ENCODE measurements at regions not wholly inside any gene's neighbourhood (a gene's known extent, or its start where the extent isn't known, plus 50 kb on each side); places are given as distances from the start of the nearest gene placed in this dataset.
A peak's percentile ranks its signal among the peaks of the same experiment; 100 is the strongest.

DNA sequence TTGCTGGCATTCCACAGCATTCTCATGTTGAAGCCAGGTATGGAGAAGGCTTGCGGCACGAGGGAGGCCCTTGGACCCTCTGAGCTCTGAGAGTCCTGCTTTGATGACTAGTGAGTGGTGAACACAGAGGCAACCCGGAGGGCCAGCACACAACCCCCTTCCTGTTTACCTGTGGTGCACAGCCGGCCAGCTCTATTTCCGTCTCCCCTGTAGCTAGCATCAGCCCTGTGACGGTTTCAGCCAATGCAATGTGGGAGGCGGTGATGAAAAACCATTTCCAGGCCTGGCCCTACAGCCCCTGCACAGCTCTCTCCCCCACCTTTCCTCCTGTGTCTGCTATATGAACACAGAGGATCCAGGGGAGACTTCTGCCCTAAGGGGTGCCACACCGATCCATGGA is 76.8 kb upstream of the KLHL25 start:
- Mint-ChIP-seq H3K4me1 (ENCODE audit: low read depth, unreplicated experiment) (peaks cover 6% of the 10 kb centered on the region), H3K9me3 (ENCODE audit: unreplicated experiment) (peaks cover 2% of the 10 kb centered on the region), H3K27me3 (ENCODE audit: low read depth, unreplicated experiment) (peaks cover 8% of the 10 kb centered on the region), H3K4me3 (ENCODE audit: unreplicated experiment) (no peak overlapping the region), H3K36me3 (ENCODE audit: low read depth, unreplicated experiment) (no peaks in the 10 kb centered on the region), H3K27ac (ENCODE audit: unreplicated experiment) (no peak overlapping the region)
- Histone ChIP-seq H3K4me2 (ENCODE audit: low read length) (no peak overlapping the region), H3K79me2 (ENCODE audit: insufficient read depth, low read length) (no peaks in the 10 kb centered on the region), H3K4me3 (ENCODE audit: insufficient read depth, low read depth, low read length) (no peak overlapping the region), H3K36me3 (ENCODE audit: insufficient read depth, low read length) (no peaks in the 10 kb centered on the region), H4K20me1 (ENCODE audit: insufficient read depth, low read length) (no peaks in the 10 kb centered on the region), H3K27ac (ENCODE audit: low read depth, low read length) (no peak overlapping the region), H3K9me3 (ENCODE audit: insufficient read depth, low read depth, low read length) (no peaks in the 10 kb centered on the region), H3K9ac (ENCODE audit: low read length) (no peak overlapping the region), H3K4me1 (ENCODE audit: insufficient read depth, low read length) (no peaks in the 10 kb centered on the region), H3K27me3 (ENCODE audit: insufficient read depth, low read length) (peaks cover 3% of the 10 kb centered on the region), H2AFZ (ENCODE audit: low read depth, low read length) (no peak overlapping the region)
- TF ChIP-seq EZH2 (IDR thresholded peaks at IDR 0.05; ENCODE audit: insufficient read depth, low read length), result no peak
- no peak for FAIRE-seq
- DNase-seq (ENCODE audit: low read depth), result no peak

DNA sequence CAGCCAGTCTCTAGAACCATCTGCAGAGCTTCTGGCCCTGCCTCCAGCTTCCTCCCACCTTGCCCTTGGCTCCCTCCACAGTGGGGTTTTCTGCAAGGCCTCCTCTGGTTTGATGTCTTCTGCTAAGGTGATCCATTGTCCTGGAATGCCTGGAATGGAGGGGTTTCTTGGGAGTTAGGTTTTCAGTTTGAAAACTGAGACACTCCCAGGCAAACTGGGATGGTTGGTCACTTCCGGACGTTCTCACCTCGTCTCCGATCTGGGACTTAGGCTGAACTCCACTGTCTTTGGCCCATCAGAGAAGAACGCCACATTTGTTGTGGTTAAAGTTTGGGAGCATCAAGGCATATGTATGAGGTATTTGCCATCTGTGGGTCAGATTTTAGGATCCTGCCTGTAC is 77.4 kb upstream of the KLHL25 start:
- H3K27ac ChIP-seq (ENCODE audit: low read depth, low read length), result no peak overlapping the region
- H3K9ac ChIP-seq (ENCODE audit: low read length), result no peak overlapping the region
- H2AFZ ChIP-seq (ENCODE audit: low read depth, low read length), result no peak overlapping the region
- H3K9me3 Mint-ChIP-seq (ENCODE audit: unreplicated experiment), result peaks cover 2% of the 10 kb centered on the region
- H3K4me3 ChIP-seq (ENCODE audit: insufficient read depth, low read depth, low read length), result no peak overlapping the region
- TF ChIP-seq, protein P1, sequence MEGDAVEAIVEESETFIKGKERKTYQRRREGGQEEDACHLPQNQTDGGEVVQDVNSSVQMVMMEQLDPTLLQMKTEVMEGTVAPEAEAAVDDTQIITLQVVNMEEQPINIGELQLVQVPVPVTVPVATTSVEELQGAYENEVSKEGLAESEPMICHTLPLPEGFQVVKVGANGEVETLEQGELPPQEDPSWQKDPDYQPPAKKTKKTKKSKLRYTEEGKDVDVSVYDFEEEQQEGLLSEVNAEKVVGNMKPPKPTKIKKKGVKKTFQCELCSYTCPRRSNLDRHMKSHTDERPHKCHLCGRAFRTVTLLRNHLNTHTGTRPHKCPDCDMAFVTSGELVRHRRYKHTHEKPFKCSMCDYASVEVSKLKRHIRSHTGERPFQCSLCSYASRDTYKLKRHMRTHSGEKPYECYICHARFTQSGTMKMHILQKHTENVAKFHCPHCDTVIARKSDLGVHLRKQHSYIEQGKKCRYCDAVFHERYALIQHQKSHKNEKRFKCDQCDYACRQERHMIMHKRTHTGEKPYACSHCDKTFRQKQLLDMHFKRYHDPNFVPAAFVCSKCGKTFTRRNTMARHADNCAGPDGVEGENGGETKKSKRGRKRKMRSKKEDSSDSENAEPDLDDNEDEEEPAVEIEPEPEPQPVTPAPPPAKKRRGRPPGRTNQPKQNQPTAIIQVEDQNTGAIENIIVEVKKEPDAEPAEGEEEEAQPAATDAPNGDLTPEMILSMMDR (IDR thresholded peaks at IDR 0.05; ENCODE audit: insufficient read depth, low read depth, low read length), result no peak
- TF ChIP-seq EZH2 (IDR thresholded peaks at IDR 0.05; ENCODE audit: insufficient read depth, low read length), result no peak
- H3K4me1 ChIP-seq (ENCODE audit: insufficient read depth, low read length), result no peaks in the 10 kb centered on the region
- no peak overlapping the region for H3K4me2 ChIP-seq (ENCODE audit: low read length)
- no peaks in the 10 kb centered on the region for H3K36me3 Mint-ChIP-seq (ENCODE audit: low read depth, unreplicated experiment)
- H3K27me3 Mint-ChIP-seq (ENCODE audit: low read depth, unreplicated experiment), result peaks cover 8% of the 10 kb centered on the region
- peaks cover 3% of the 10 kb centered on the region for H3K27me3 ChIP-seq (ENCODE audit: insufficient read depth, low read length)
- no peaks in the 10 kb centered on the region for H3K36me3 ChIP-seq (ENCODE audit: insufficient read depth, low read length)
- H3K27ac Mint-ChIP-seq (ENCODE audit: unreplicated experiment), result no peak overlapping the region
- no peaks in the 10 kb centered on the region for H4K20me1 ChIP-seq (ENCODE audit: insufficient read depth, low read length)
- peak; percentile 20 for DNase-seq (ENCODE audit: low read depth)
- H3K4me1 Mint-ChIP-seq (ENCODE audit: low read depth, unreplicated experiment), result peaks cover 6% of the 10 kb centered on the region
- no peaks in the 10 kb centered on the region for H3K79me2 ChIP-seq (ENCODE audit: insufficient read depth, low read length)
- no peaks in the 10 kb centered on the region for H3K9me3 ChIP-seq (ENCODE audit: insufficient read depth, low read depth, low read length)
- no peak for FAIRE-seq
- no peak overlapping the region for H3K4me3 Mint-ChIP-seq (ENCODE audit: unreplicated experiment)

DNA sequence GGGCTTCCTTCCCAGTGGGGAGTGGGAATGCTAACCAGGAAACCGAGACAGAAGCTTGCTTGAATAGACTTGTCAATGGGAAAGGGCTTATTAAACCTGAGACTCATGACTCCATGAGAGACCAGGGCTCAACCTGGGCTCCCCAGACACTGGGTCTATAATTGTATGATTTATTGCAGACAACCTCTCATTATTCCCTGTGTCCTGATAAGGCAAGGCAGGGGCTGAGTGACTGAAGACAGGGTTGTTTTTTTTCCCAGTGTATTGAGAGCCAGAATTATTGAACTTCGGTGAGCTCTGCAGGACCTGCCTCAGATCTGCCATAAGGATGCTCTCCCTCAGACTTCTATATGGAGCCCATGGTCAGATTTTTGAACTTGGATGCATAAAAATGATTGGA is 79.5 kb upstream of the KLHL25 start:
- Histone ChIP-seq H3K9me3 (ENCODE audit: insufficient read depth, low read depth, low read length) (no peaks in the 10 kb centered on the region), H3K27ac (ENCODE audit: low read depth, low read length) (no peak overlapping the region), H2AFZ (ENCODE audit: low read depth, low read length) (no peak overlapping the region), H3K36me3 (ENCODE audit: insufficient read depth, low read length) (no peaks in the 10 kb centered on the region), H3K4me2 (ENCODE audit: low read length) (no peak overlapping the region), H3K4me1 (ENCODE audit: insufficient read depth, low read length) (no peaks in the 10 kb centered on the region), H3K9ac (ENCODE audit: low read length) (no peak overlapping the region), H3K79me2 (ENCODE audit: insufficient read depth, low read length) (no peaks in the 10 kb centered on the region), H3K27me3 (ENCODE audit: insufficient read depth, low read length) (peaks cover 3% of the 10 kb centered on the region), H4K20me1 (ENCODE audit: insufficient read depth, low read length) (no peaks in the 10 kb centered on the region), H3K4me3 (ENCODE audit: insufficient read depth, low read depth, low read length) (no peak overlapping the region)
- no peak for TF ChIP-seq EZH2 (IDR thresholded peaks at IDR 0.05; ENCODE audit: insufficient read depth, low read length)
- TF ChIP-seq, protein P1 (IDR thresholded peaks at IDR 0.05; ENCODE audit: insufficient read depth, low read depth, low read length), result no peak
- peaks cover 14% of the 10 kb centered on the region for H3K4me1 Mint-ChIP-seq (ENCODE audit: low read depth, unreplicated experiment)
- no peak overlapping the region for H3K27ac Mint-ChIP-seq (ENCODE audit: unreplicated experiment)
- H3K9me3 Mint-ChIP-seq (ENCODE audit: unreplicated experiment), result peaks cover 2% of the 10 kb centered on the region
- H3K36me3 Mint-ChIP-seq (ENCODE audit: low read depth, unreplicated experiment), result no peaks in the 10 kb centered on the region
- DNase-seq (ENCODE audit: low read depth) (no peak), FAIRE-seq (no peak)
- H3K4me3 Mint-ChIP-seq (ENCODE audit: unreplicated experiment), result no peak overlapping the region
- H3K27me3 Mint-ChIP-seq (ENCODE audit: low read depth, unreplicated experiment), result peaks cover 8% of the 10 kb centered on the region

All from astrocyte (in vitro differentiated cells and primary cell).